CD4-positive, CD25-positive, alpha-beta regulatory T cell (primary cell): ENCODE measurements at regions not wholly inside any gene's neighbourhood (a gene's known extent, or its start where the extent isn't known, plus 50 kb on each side); places are given as distances from the start of the nearest gene placed in this dataset.
"Not testable (repeated sequence)": the region's sequence is repeated elsewhere in the genome, so short reads cannot be mapped to it uniquely, and the experiment has no call there.

Experiments
- ATAC-seq, 2 donors: fragments of 150-1000 bp; cut with Tn5 transposase; one replicate each; pipeline ENCODE4 v1.10.0; 2021; ENCODE audit warnings: low read depth in 2 of 2, moderate number of reproducible peaks in 2 of 2, moderate library complexity in 1 of 2
- DNase-seq, 3 donors: peaks; one replicate each; pipeline versions ENCODE4 v3.0.0 to v3.0.0-alpha.2; 2012 to 2022; ENCODE audit warnings: mixed read lengths in 1 of 3
- H3K27ac ChIP-seq: one replicate; pipeline ENCODE4 v1.7.0; 2013; ENCODE audit warnings: mild to moderate bottlenecking, low read length; ENCODE audit not compliant: insufficient read depth, poor library complexity, severe bottlenecking
- H3K27me3 ChIP-seq: one replicate; pipeline ENCODE4 v1.7.0; 2013; ENCODE audit warnings: low read length; ENCODE audit not compliant: control insufficient read depth, insufficient read depth
- H3K36me3 ChIP-seq: one replicate; pipeline ENCODE4 v1.7.0; 2013; ENCODE audit warnings: mild to moderate bottlenecking, low read length, moderate library complexity; ENCODE audit not compliant: control insufficient read depth, insufficient read depth
- H3K4me1 ChIP-seq: 2 replicates; pipeline ENCODE4 v1.7.0; 2013; ENCODE audit warnings: mild to moderate bottlenecking, low read length; ENCODE audit not compliant: insufficient read depth, control insufficient read depth, poor library complexity, severe bottlenecking
- H3K4me3 ChIP-seq: one replicate; pipeline ENCODE4 v1.7.0; 2013; ENCODE audit warnings: low read depth, mild to moderate bottlenecking, low read length, moderate library complexity
- H3K9me3 ChIP-seq, 2 experiments: 1 replicate in 1 of 2; 2 replicates in 1 of 2; pipeline ENCODE4 v1.7.0; 2013; ENCODE audit warnings: low read length in 2 of 2, mild to moderate bottlenecking in 1 of 2, moderate library complexity in 1 of 2; ENCODE audit not compliant: control insufficient read depth in 2 of 2
- H3K27ac Mint-ChIP-seq, 3 donors: one replicate each; pipeline ENCODE4 v1.8.0; 2020 to 2022; ENCODE audit warnings: mild to moderate bottlenecking in 3 of 3, mixed read lengths in 3 of 3, moderate library complexity in 2 of 3
- H3K27me3 Mint-ChIP-seq: one replicate; pipeline ENCODE4 v1.8.0; 2022; ENCODE audit warnings: mild to moderate bottlenecking, mixed read lengths
- H3K36me3 Mint-ChIP-seq: one replicate; pipeline ENCODE4 v1.8.0; 2020; ENCODE audit warnings: mixed read lengths
- H3K4me1 Mint-ChIP-seq, 4 donors: one replicate each; pipeline ENCODE4 v1.8.0; 2020 to 2022; ENCODE audit warnings: mixed read lengths in 4 of 4, mild to moderate bottlenecking in 1 of 4
- H3K4me3 Mint-ChIP-seq, 4 donors: one replicate each; pipeline ENCODE4 v1.8.0; 2020 to 2022; ENCODE audit warnings: mild to moderate bottlenecking in 4 of 4, mixed read lengths in 4 of 4, moderate library complexity in 3 of 4
- H3K9me3 Mint-ChIP-seq, 7 donors: one replicate each; pipeline ENCODE4 v1.8.0; 2020 to 2022; ENCODE audit warnings: mixed read lengths in 7 of 7, mild to moderate bottlenecking in 3 of 7, moderate library complexity in 2 of 7

GRCh38 chr13:82458169-82458568, 1424.1 kb downstream of the SLITRK1 start:
- Histone ChIP-seq H3K36me3 (no peaks in the 10 kb centered on the region), H3K4me1 (no peaks in the 10 kb centered on the region), H3K27me3 (no peaks in the 10 kb centered on the region), H3K27ac (no peak overlapping the region), H3K9me3 (no peaks in the 10 kb centered on the region), H3K4me3 (no peak overlapping the region)
- H3K27ac Mint-ChIP-seq = no peak overlapping the region
- ATAC-seq (no peak), DNase-seq (no peak)
- no peak overlapping the region for H3K4me3 Mint-ChIP-seq
- H3K9me3 Mint-ChIP-seq = peaks cover 3 to 20% (median 14%) of the 10 kb centered on the region in 7 donors
- H3K27me3 Mint-ChIP-seq = no peaks in the 10 kb centered on the region
- no peaks in the 10 kb centered on the region for H3K36me3 Mint-ChIP-seq
- no peaks in the 10 kb centered on the region for H3K4me1 Mint-ChIP-seq

GRCh38 chr13:82457548-82457947, 1424.7 kb downstream of the SLITRK1 start:
- H3K9me3 ChIP-seq, H3K4me1 Mint-ChIP-seq, DNase-seq, H3K27me3 Mint-ChIP-seq, H3K27me3 ChIP-seq, H3K27ac ChIP-seq, H3K27ac Mint-ChIP-seq, H3K4me3 Mint-ChIP-seq, H3K36me3 Mint-ChIP-seq, H3K4me1 ChIP-seq, H3K36me3 ChIP-seq, H3K4me3 ChIP-seq, ATAC-seq: not testable (repeated sequence)
- peaks cover 3 to 18% (median 10%) of the 10 kb centered on the region in 7 donors for H3K9me3 Mint-ChIP-seq

DNA sequence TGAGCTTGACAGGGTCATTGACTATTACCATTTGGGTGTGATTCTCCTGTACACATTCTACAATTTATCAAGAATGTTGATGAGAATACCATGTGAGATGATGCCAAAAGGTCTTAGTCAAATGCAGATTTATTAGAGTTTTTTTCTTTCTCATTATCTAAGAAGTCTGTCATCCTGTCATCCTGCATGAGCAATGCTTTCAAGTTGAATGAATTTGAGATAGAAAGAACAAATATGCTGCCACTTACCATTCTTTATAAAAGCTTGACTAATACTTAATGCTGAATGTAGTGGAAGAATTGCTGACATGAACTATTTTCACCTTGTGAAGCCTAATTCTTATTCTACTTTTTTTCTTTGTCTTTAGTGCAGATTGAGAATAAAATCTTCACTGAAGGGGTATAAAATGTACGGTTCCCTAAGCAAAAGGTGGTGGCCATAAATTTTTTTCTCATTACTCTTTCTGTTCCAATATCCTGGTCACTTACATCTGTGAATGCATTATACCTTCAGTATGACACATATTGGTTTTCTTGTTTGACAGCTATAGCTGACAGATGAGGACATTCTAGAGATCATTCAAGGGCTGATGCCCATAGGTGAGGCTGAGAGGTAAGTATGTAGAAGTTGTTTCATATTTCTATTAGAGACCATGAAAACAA, 1434.7 kb downstream of the SLITRK1 start:
- peaks cover 0 to 17% (median 4%) of the 10 kb centered on the region in 7 donors for H3K9me3 Mint-ChIP-seq
- H3K36me3 Mint-ChIP-seq = no peaks in the 10 kb centered on the region
- H3K9me3 ChIP-seq = peaks cover 0 to 4% of the 10 kb centered on the region in 2 experiments
- no peak overlapping the region for H3K27ac Mint-ChIP-seq
- ATAC-seq (no peak), DNase-seq (no peak)
- no peaks in the 10 kb centered on the region for H3K4me1 ChIP-seq
- no peak overlapping the region for H3K4me3 Mint-ChIP-seq
- H3K4me1 Mint-ChIP-seq = no peaks in the 10 kb centered on the region
- H3K27me3 ChIP-seq = no peaks in the 10 kb centered on the region
- no peaks in the 10 kb centered on the region for H3K27me3 Mint-ChIP-seq
- no peaks in the 10 kb centered on the region for H3K36me3 ChIP-seq
- H3K4me3 ChIP-seq = no peak overlapping the region
- no peak overlapping the region for H3K27ac ChIP-seq

- Mint-ChIP-seq H3K36me3 (no peaks in the 10 kb centered on the region), H3K27me3 (no peaks in the 10 kb centered on the region), H3K4me1 (no peaks in the 10 kb centered on the region), H3K4me3 (no peak overlapping the region), H3K9me3 (peaks cover 0 to 30% (median 10%) of the 10 kb centered on the region in 7 donors), H3K27ac (no peak overlapping the region)
- no peak overlapping the region for H3K4me3 ChIP-seq
- ATAC-seq (no peak), DNase-seq (no peak)
- no peaks in the 10 kb centered on the region for H3K36me3 ChIP-seq
- no peaks in the 10 kb centered on the region for H3K27me3 ChIP-seq
- no peak overlapping the region for H3K27ac ChIP-seq
- H3K9me3 ChIP-seq = peaks cover 4 to 6% of the 10 kb centered on the region in 2 experiments
- no peaks in the 10 kb centered on the region for H3K4me1 ChIP-seq
Measured at GRCh38 chr13:82439159-82439904, 1442.9 kb downstream of the SLITRK1 start.

DNA sequence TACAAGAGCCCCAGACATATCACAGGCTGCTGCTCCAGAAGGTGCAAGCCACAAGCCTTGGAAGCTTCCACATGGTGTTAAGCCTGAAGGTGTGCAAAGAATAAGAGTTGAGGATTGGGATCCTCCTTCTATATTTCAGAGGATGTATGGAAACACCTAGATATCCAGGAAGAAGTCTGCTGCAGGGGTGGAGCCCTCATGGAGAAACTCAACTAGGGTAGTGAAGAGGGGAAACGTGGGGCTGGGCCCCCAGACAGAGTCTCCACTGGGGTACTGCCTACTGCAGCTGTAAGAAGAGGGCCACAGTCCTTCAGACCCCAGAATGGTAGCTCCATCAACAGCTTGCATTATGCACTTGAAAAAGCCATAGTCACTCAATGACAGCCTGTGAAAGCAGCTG, 1444.0 kb downstream of the SLITRK1 start:
- Mint-ChIP-seq H3K9me3 (peaks cover 0 to 23% (median 4%) of the 10 kb centered on the region in 7 donors), H3K4me1 (no peaks in the 10 kb centered on the region), H3K36me3 (no peaks in the 10 kb centered on the region), H3K27me3 (no peaks in the 10 kb centered on the region), H3K4me3 (no peak overlapping the region), H3K27ac (no peak overlapping the region)
- H3K4me3 ChIP-seq = no peak overlapping the region
- ATAC-seq = no peak
- DNase-seq = no peak
- no peaks in the 10 kb centered on the region for H3K27me3 ChIP-seq
- H3K4me1 ChIP-seq = no peaks in the 10 kb centered on the region
- H3K36me3 ChIP-seq = no peaks in the 10 kb centered on the region
- peaks cover 0 to 6% of the 10 kb centered on the region in 2 experiments for H3K9me3 ChIP-seq
- no peak overlapping the region for H3K27ac ChIP-seq

GRCh38 chr13:82436099-82436585, 1446.1 kb downstream of the SLITRK1 start:
- Mint-ChIP-seq H3K27ac (no peak overlapping the region), H3K4me1 (no peaks in the 10 kb centered on the region), H3K27me3 (no peaks in the 10 kb centered on the region), H3K9me3 (peaks cover 3 to 20% (median 7%) of the 10 kb centered on the region in 7 donors), H3K4me3 (no peak overlapping the region), H3K36me3 (no peaks in the 10 kb centered on the region)
- Histone ChIP-seq H3K4me3 (no peak overlapping the region), H3K27ac (no peak overlapping the region), H3K27me3 (no peaks in the 10 kb centered on the region), H3K4me1 (no peaks in the 10 kb centered on the region), H3K36me3 (no peaks in the 10 kb centered on the region), H3K9me3 (peaks cover 0 to 6% of the 10 kb centered on the region in 2 experiments)
- no peak for DNase-seq
- ATAC-seq = no peak

- Mint-ChIP-seq H3K4me3 (no peak overlapping the region), H3K27ac (no peak overlapping the region), H3K9me3 (peaks cover 1 to 19% (median 7%) of the 10 kb centered on the region in 7 donors), H3K27me3 (no peaks in the 10 kb centered on the region), H3K4me1 (no peaks in the 10 kb centered on the region), H3K36me3 (no peaks in the 10 kb centered on the region)
- ATAC-seq = no peak
- H3K4me1 ChIP-seq = no peaks in the 10 kb centered on the region
- DNase-seq = no peak
- no peak overlapping the region for H3K4me3 ChIP-seq
- peaks cover 0 to under 1% of the 10 kb centered on the region in 2 experiments for H3K9me3 ChIP-seq
- H3K36me3 ChIP-seq = no peaks in the 10 kb centered on the region
- no peak overlapping the region for H3K27ac ChIP-seq
- H3K27me3 ChIP-seq = no peaks in the 10 kb centered on the region
Measured at GRCh38 chr13:82432949-82433348, 1449.3 kb downstream of the SLITRK1 start.
